AG04450 (cell line): ENCODE measurements at regions not wholly inside any gene's neighbourhood (a gene's known extent, or its start where the extent isn't known, plus 50 kb on each side); places are given as distances from the start of the nearest gene placed in this dataset.

Experiments
- CTCF ChIA-PET: fragments of 300-600, 350-600 bp; formaldehyde crosslinking; extraction: SDS; loops from one replicate; lab custom pipeline; 2022; ENCODE audit warnings: antibody characterized with exemption, inconsistent platforms; lab: Charles Lee
- POLR2A ChIA-PET: fragments of 350-600 bp; formaldehyde crosslinking; extraction: SDS; loops from one replicate; lab custom pipeline; 2021; ENCODE audit warnings: antibody characterized with exemption, inconsistent platforms; lab: Yijun Ruan, JAX
- DNase-seq: peaks from one replicate; pipeline ENCODE4 v3.0.0-alpha.2; 2011; ENCODE audit warnings: low read depth, low spot score
- H3K27ac ChIP-seq: one replicate; pipeline ENCODE4 v1.5.1; 2012; ENCODE audit warnings: low read depth, low read length, control low read depth
- H3K27me3 ChIP-seq: one replicate; pipeline ENCODE4 v1.6.0; 2012; ENCODE audit warnings: low read length; ENCODE audit not compliant: control insufficient read depth, insufficient read depth
- H3K4me3 ChIP-seq: 2 replicates; pipeline ENCODE4 v1.5.1; 2011; ENCODE audit warnings: mild to moderate bottlenecking, low read depth, low read length, control low read depth
- H3K9me3 ChIP-seq: 2 replicates; pipeline ENCODE4 v1.5.1; 2012; ENCODE audit warnings: low read length; ENCODE audit not compliant: control insufficient read depth, insufficient read depth
- TF ChIP-seq, protein P1 (sequence below): IDR thresholded peaks from 2 replicates; pipeline ENCODE4 v1.5.1; 2011; ENCODE audit warnings: low read depth, low read length, control low read depth, inconsistent platforms

DNA sequence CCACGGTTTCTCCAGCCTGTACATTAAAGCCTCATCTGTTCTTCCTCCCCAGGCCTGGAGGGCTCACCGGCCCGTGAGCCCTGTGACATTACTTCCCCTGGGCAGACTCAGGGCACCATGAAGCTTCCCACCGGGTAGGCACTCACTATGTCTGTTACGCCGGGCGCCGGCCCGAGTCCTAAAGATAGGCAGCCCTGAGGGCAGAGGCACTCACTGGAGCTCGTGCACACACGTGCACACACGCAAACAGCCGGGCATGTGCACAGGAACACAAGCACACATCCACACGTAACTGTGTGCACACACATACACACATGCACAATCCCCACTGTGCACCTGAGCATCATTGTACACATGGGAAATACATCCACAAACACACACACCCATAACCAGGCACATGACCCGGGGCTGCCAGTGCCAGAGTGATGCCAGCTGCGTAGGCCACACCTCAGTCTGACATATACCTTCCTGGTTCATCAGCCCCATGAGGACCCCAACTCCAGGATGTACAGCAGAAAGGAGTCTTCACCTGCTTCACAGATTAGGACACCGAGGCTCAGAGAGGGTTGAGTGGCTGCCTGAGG is 83.7 kb downstream of the YTHDF1 start:
- DNase-seq = no peak
- Histone ChIP-seq H3K27me3 (peaks cover 2% of the 10 kb centered on the region), H3K27ac (no peak overlapping the region), H3K4me3 (no peak overlapping the region), H3K9me3 (peaks cover 11% of the 10 kb centered on the region; the same call in 1 of the 2 replicates)
- CTCF ChIA-PET = no interaction called here
- TF ChIP-seq, protein P1, sequence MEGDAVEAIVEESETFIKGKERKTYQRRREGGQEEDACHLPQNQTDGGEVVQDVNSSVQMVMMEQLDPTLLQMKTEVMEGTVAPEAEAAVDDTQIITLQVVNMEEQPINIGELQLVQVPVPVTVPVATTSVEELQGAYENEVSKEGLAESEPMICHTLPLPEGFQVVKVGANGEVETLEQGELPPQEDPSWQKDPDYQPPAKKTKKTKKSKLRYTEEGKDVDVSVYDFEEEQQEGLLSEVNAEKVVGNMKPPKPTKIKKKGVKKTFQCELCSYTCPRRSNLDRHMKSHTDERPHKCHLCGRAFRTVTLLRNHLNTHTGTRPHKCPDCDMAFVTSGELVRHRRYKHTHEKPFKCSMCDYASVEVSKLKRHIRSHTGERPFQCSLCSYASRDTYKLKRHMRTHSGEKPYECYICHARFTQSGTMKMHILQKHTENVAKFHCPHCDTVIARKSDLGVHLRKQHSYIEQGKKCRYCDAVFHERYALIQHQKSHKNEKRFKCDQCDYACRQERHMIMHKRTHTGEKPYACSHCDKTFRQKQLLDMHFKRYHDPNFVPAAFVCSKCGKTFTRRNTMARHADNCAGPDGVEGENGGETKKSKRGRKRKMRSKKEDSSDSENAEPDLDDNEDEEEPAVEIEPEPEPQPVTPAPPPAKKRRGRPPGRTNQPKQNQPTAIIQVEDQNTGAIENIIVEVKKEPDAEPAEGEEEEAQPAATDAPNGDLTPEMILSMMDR = no peak
- POLR2A ChIA-PET = interaction anchor here (0.6 kb wide), 1 partner anchor 11 kb away, joined by 4 read pairs; no protein-coding TSS in a partner anchor

DNA sequence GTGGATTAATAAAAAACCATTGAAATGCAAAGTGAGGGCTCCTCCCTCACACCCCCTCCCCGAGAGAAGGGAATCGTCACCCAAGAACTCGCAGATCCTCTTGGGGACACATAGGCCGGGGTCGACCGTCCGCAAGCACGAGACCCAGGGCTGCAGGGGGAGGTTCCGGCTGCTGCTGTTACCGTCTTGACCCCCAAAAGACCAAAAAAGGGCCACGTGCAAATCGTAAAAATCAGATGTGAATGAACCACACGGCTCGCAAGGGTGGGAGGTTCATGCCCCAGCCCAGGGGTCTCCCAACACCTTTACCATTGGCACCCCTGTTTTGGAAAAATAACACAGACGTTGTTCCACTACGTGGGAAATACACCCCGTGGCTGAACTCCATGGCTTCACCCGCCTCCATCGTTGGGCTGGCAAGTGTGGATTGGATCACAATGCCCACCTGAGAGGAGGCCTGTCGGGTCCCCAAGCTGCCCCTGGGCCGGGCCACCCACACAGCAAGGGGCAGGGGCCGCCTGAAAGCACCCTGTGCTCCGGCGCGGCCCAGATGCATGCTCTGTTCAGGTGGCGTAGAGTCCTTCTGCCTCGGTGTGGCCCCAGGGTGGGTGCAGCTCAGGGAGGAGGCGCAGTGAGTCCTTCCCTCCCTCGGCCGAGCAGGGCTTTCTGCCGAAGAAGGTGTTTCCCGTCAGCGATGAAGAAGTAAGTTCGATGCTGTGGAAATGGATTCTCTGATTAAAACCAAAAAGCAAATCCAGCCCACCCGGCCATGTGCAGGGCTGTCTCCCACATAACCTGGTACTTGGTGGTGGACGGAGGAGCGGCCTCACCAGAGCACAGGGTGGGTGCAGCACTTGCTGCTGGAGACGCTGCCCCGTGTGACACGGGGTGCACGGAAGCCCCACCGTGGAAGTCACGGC is 85.0 kb downstream of the YTHDF1 start:
- H3K9me3 ChIP-seq = peaks cover 8% of the 10 kb centered on the region; the same call in 1 of the 2 replicates
- H3K4me3 ChIP-seq = no peak overlapping the region
- H3K27ac ChIP-seq = no peak overlapping the region
- H3K27me3 ChIP-seq = no peaks in the 10 kb centered on the region
- TF ChIP-seq, protein P1 = no peak
- POLR2A ChIA-PET = no interaction called here
- no peak for DNase-seq
- CTCF ChIA-PET = no interaction called here

DNA sequence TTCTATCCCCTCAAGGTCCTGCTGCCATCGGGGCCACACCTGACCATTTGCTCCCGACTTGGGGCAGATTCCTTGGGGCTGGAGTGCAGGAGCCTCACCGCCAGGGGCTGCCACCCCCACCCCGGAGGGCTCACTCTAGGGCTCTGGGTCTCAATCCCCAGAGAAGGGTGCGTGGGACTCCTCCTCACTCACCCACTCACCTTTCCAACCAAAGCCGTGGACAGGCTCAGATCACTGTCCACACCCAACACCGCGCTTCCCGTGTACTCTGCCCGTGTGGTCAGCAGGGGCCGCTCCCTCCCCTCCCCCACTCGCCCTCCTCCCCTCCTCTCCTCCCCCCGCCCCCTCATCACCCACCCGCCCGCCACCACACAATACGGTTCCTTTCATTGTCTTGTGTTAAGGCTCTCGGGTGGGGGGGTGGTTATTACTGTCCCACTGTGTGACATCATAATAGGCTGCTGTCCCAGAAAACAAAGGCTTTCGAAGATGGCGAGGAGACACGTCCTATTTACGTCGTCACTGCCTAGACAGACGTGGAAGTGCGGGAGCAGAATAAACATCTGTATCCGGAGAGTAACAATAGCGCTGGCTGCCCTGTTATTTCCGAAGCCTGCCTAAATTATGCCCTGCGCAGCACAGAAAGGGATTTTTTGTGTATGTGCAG is 85.8 kb downstream of the YTHDF1 start:
- TF ChIP-seq, protein P1 = no peak
- ChIA-PET CTCF (no interaction called here), POLR2A (no interaction called here)
- no peak for DNase-seq
- Histone ChIP-seq H3K27ac (no peak overlapping the region), H3K4me3 (no peak overlapping the region), H3K9me3 (peaks cover 6% of the 10 kb centered on the region; the same call in 1 of the 2 replicates), H3K27me3 (no peaks in the 10 kb centered on the region)

DNA sequence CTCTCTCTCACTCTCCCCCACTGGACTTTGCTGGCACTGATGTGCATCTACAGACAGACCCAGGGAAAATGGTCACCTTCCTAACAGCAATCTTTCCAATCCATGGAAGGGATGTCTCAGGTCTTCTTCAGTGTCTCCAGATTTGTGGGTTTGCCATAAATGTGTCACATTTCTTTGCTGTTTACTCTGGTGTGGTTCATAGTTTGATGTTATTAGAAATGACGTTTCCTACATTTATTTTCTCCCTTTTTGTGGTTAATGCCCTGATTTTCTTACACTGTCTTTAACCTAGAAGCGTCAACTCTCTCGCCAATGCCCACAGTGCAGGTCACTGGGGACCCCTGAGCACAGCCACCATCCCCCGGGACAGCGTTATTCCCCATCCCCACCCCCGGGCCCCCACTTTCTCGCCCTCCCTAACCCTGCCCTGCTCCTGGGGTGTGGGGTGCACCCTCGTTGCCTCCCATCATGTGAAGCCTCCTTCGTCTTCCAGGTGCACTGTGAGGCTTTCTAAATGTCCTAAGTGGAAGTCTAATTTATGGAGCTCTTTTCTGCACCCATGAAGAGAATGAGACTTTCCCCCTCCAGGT is 86.5 kb downstream of the YTHDF1 start:
- DNase-seq = no peak
- no peak overlapping the region for H3K27ac ChIP-seq
- no peak overlapping the region for H3K4me3 ChIP-seq
- peaks cover 6% of the 10 kb centered on the region; the same call in 1 of the 2 replicates for H3K9me3 ChIP-seq
- ChIA-PET CTCF (no interaction called here), POLR2A (no interaction called here)
- H3K27me3 ChIP-seq = no peaks in the 10 kb centered on the region
- TF ChIP-seq, protein P1 = no peak
